ENCODE measurements at regions not wholly inside any gene's neighbourhood (a gene's known extent, or its start where the extent isn't known, plus 50 kb on each side); places are given as distances from the start of the nearest gene placed in this dataset.

DNA sequence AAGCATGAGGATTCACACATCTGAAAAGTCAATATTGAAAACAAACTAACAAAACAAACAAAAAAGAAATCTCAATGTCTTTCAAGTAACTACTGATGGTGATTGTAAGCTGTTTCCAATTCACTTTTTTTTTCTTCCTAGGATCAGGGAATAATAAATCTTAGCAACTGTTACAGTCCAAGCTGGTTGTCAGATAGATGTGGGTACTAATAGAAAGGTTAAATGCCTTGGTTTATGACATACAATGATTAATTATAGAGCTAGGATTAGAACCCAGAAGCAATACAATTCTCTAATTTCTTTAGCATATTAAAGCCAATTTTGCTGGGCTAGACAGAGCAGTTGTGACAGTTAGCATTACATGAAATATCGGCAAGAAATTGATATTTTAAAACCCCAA, 1301.6 kb downstream of the EPHA7 start:
- Histone ChIP-seq H3K36me3 (ENCODE audit: control insufficient read depth, insufficient read depth, low read length) (no peaks in the 10 kb centered on the region), H3K27me3 (replicated peaks; ENCODE audit: control insufficient read depth, insufficient read depth, low read length) (no peaks in the 10 kb centered on the region), H3K4me3 (replicated peaks; ENCODE audit: low read depth, low read length) (no peak overlapping the region)
- TF ChIP-seq, protein P1, sequence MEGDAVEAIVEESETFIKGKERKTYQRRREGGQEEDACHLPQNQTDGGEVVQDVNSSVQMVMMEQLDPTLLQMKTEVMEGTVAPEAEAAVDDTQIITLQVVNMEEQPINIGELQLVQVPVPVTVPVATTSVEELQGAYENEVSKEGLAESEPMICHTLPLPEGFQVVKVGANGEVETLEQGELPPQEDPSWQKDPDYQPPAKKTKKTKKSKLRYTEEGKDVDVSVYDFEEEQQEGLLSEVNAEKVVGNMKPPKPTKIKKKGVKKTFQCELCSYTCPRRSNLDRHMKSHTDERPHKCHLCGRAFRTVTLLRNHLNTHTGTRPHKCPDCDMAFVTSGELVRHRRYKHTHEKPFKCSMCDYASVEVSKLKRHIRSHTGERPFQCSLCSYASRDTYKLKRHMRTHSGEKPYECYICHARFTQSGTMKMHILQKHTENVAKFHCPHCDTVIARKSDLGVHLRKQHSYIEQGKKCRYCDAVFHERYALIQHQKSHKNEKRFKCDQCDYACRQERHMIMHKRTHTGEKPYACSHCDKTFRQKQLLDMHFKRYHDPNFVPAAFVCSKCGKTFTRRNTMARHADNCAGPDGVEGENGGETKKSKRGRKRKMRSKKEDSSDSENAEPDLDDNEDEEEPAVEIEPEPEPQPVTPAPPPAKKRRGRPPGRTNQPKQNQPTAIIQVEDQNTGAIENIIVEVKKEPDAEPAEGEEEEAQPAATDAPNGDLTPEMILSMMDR (IDR thresholded peaks at IDR 0.05; ENCODE audit: insufficient read depth, low read length, poor library complexity, severe bottlenecking): no peak
- no peak for DNase-seq (ENCODE audit: extremely low read depth, insufficient read length)

DNA sequence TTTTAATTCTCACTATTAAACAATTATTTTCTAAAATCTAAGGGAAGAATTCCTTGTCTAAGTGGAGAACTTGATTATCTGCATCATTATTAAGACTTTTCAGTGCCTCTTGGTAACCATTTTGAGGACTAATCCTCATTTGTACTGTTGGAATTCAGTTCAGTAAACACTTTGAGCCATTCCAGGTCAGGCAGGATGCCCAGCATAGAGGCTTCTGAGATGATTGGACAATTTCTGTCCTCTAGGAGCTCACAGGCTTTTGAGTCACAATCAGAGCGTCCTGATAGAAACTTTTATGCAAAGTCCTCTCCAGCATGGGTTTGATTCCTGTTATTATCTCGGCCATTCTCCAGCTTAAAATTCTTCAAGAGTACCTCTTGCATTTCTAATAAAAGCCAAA, 1304.6 kb downstream of the EPHA7 start:
- H3K36me3 ChIP-seq (ENCODE audit: control insufficient read depth, insufficient read depth, low read length): no peaks in the 10 kb centered on the region
- DNase-seq (ENCODE audit: extremely low read depth, insufficient read length): no peak
- TF ChIP-seq, protein P1 (IDR thresholded peaks at IDR 0.05; ENCODE audit: insufficient read depth, low read length, poor library complexity, severe bottlenecking): no peak
- H3K4me3 ChIP-seq (replicated peaks; ENCODE audit: low read depth, low read length): no peak overlapping the region
- H3K27me3 ChIP-seq (replicated peaks; ENCODE audit: control insufficient read depth, insufficient read depth, low read length): no peaks in the 10 kb centered on the region

DNA sequence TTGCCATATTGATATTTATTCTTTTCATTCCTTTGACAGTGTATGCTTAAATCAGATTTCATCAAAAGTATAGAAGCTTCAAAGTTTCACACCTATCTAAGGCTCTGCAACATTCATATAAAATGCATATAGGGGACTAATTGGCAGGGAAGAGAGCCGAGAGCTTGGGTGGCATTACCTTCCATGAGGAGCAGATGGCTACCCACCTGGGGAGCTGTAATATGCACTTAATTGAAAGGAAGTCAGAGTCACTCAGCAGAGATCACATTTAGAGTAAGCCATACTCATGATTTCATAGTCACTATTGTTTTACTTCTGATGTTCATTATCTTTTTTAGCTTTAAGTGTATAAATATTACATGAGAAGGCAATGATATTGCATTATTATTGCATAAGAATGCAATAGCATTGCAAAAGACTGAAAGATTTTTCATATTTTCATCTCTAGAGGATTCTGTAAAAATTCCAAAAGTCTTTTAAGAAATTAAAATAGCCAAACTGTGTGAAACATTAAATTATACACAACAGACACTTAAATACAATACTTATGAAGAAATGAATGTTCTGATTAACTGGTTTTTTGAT, 1305.2 kb downstream of the EPHA7 start:
- H3K36me3 ChIP-seq (ENCODE audit: control insufficient read depth, insufficient read depth, low read length): no peaks in the 10 kb centered on the region
- H3K4me3 ChIP-seq (replicated peaks; ENCODE audit: low read depth, low read length): no peak overlapping the region
- TF ChIP-seq, protein P1 (IDR thresholded peaks at IDR 0.05; ENCODE audit: insufficient read depth, low read length, poor library complexity, severe bottlenecking): no peak
- DNase-seq (ENCODE audit: extremely low read depth, insufficient read length): no peak
- no peaks in the 10 kb centered on the region for H3K27me3 ChIP-seq (replicated peaks; ENCODE audit: control insufficient read depth, insufficient read depth, low read length)

- TF ChIP-seq, protein P1 (IDR thresholded peaks at IDR 0.05; ENCODE audit: insufficient read depth, low read length, poor library complexity, severe bottlenecking): no peak
- Histone ChIP-seq H3K36me3 (ENCODE audit: control insufficient read depth, insufficient read depth, low read length) (no peaks in the 10 kb centered on the region), H3K27me3 (replicated peaks; ENCODE audit: control insufficient read depth, insufficient read depth, low read length) (no peaks in the 10 kb centered on the region), H3K4me3 (replicated peaks; ENCODE audit: low read depth, low read length) (no peak overlapping the region)
- no peak for DNase-seq (ENCODE audit: extremely low read depth, insufficient read length)
Observed at GRCh38 chr6:92111386-92111785, 1308.0 kb downstream of the EPHA7 start.

- H3K4me3 ChIP-seq (replicated peaks; ENCODE audit: low read depth, low read length): no peak overlapping the region
- H3K27me3 ChIP-seq (replicated peaks; ENCODE audit: control insufficient read depth, insufficient read depth, low read length): no peaks in the 10 kb centered on the region
- TF ChIP-seq, protein P1 (IDR thresholded peaks at IDR 0.05; ENCODE audit: insufficient read depth, low read length, poor library complexity, severe bottlenecking): no peak
- no peaks in the 10 kb centered on the region for H3K36me3 ChIP-seq (ENCODE audit: control insufficient read depth, insufficient read depth, low read length)
- DNase-seq (ENCODE audit: extremely low read depth, insufficient read length): no peak
Observed at GRCh38 chr6:92110403-92110802, 1309.0 kb downstream of the EPHA7 start.

DNA sequence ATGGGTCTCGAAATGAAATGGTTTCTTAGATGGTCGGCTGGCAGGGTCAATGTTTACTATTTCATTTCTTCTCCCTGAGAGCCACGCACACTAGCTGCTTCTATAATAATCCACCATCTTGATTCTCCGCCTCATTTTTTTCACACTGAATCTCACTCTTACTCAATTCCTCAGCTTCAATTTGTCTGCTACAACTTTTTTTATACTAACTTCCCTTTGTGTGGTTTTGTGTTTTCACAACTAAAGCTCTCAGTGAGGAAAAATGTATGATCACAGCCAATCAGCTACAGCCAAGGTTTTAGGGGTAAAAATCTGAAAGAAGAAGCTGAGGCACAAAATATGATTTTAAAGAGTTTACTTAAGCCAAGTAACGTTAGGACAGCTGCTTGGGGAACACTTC, 1309.4 kb downstream of the EPHA7 start:
- TF ChIP-seq, protein P1 (IDR thresholded peaks at IDR 0.05; ENCODE audit: insufficient read depth, low read length, poor library complexity, severe bottlenecking): no peak
- Histone ChIP-seq H3K4me3 (replicated peaks; ENCODE audit: low read depth, low read length) (no peak overlapping the region), H3K36me3 (ENCODE audit: control insufficient read depth, insufficient read depth, low read length) (no peaks in the 10 kb centered on the region), H3K27me3 (replicated peaks; ENCODE audit: control insufficient read depth, insufficient read depth, low read length) (no peaks in the 10 kb centered on the region)
- no peak for DNase-seq (ENCODE audit: extremely low read depth, insufficient read length)
